Stimulated activated CD8-positive, alpha-beta memory T cell treated with anti-CD3 and anti-CD28 coated beads, Interleukin-15, amount 100 ng/mL, for 48 hours (primary cell): ENCODE measurements at regions not wholly inside any gene's neighbourhood (a gene's known extent, or its start where the extent isn't known, plus 50 kb on each side); places are given as distances from the start of the nearest gene placed in this dataset.

Source experiments
- DNase-seq, 2 donors: peaks; one replicate each; pipeline ENCODE4 v3.0.0-alpha.2; 2020; ENCODE audit warnings: low read depth in 2 of 2

- DNase-seq: no peak
These were observed 54.9 kb upstream of the ITPRID2 start for GRCh38 chr2:181836583-181836982.

DNA sequence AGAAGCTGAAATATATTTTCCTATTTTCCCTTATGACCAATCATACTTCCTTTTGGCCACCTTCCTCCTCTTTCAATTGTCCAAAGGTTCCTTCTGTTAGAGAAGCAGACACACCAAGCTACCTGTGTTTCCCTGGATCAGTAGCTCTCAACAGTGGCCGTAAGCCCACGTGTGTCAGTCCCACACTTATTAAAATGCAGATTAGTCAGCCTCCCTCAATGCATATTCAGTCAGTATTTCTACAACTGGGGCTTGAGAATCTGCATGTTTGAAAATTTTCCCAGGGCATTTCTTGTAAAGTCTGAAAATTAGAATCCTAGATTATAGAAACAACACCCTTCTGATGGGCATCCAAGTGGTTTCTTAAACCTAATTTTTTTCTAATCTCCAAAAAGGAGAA lies 54.0 kb upstream of the ITPRID2 start:
- no peak for DNase-seq

DNA sequence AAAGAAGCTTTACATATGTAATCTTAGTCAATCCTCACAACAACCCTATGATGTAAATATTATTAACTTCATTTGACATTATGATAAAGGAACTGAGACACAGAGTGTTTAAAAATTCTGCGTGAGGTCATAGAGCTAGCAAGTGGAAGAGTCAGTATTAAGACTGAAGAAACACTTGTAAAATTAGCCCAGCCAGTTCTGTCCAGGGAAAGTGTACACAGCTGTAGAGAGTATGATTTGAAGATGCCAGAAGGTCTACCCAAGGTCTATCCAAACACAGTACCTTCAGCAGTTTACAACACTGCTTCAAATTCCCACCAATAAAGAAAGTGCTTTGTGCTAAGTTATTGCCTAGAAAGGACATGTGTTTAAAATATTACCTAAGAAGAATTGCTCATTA lies 51.7 kb upstream of the ITPRID2 start:
- DNase-seq: no peak

DNA sequence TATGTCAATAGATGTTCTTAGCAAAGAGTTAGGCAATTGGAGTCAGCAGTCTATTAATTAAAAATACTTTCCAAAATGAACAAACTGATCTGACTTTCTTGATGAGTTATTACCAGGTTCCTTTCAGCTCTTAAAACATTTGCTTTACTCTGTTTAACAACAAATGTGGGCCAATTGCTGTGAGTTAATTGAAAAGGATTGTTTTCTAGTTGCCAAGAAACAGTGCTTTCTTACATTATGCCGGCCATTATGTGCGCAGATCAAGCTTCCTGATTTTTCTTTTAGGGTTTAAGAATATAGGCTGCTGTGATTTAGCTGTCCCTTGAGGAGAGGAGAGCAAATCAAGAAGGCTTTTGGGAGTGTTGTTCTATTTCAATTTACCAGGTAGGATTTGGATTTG lies 50.5 kb upstream of the ITPRID2 start:
- DNase-seq: no peak
